Fibroblast of villous mesenchyme (primary cell): ENCODE measurements at regions not wholly inside any gene's neighbourhood (a gene's known extent, or its start where the extent isn't known, plus 50 kb on each side); places are given as distances from the start of the nearest gene placed in this dataset.
A peak's percentile ranks its signal among the peaks of the same experiment; 100 is the strongest.

Experiments
- DNase-seq: peaks from one replicate; pipeline ENCODE4 v3.0.0-alpha.2; 2010; ENCODE audit warnings: low read depth
- H3K4me3 ChIP-seq: 2 replicates; pipeline ENCODE4 v1.5.1; 2011; ENCODE audit warnings: low read depth, mild to moderate bottlenecking, low read length
- CTCF ChIP-seq: IDR thresholded peaks from 2 replicates; pipeline ENCODE4 v1.5.1; 2012; ENCODE audit warnings: low read depth, mild to moderate bottlenecking, low read length; ENCODE audit not compliant: insufficient read depth

GRCh38 chr18:45498287-45498658 lies 117.0 kb upstream of the SLC14A2 start:
- TF ChIP-seq CTCF: no peak
- no peak for DNase-seq

GRCh38 chr18:45503990-45504389 lies 111.3 kb upstream of the SLC14A2 start:
- no peak overlapping the region for H3K4me3 ChIP-seq
- TF ChIP-seq CTCF: no peak
- DNase-seq: peak; percentile 50

More at GRCh38 chr18:45498287-45498658, 117.0 kb upstream of the SLC14A2 start:
- H3K4me3 ChIP-seq: no peak overlapping the region

- no peak overlapping the region for H3K4me3 ChIP-seq
- no peak for TF ChIP-seq CTCF
- peak; percentile 61 for DNase-seq
Observed at GRCh38 chr18:45505497-45506206, 109.6 kb upstream of the SLC14A2 start.

- no peak overlapping the region for H3K4me3 ChIP-seq
- no peak for DNase-seq
- no peak for TF ChIP-seq CTCF
Observed at GRCh38 chr18:45506951-45507350, 108.3 kb upstream of the SLC14A2 start.

- no peak overlapping the region for H3K4me3 ChIP-seq
- DNase-seq: no peak
- TF ChIP-seq CTCF: no peak
Observed at GRCh38 chr18:45509535-45509934, 105.7 kb upstream of the SLC14A2 start.

- no peak overlapping the region for H3K4me3 ChIP-seq
- no peak for DNase-seq
- TF ChIP-seq CTCF: no peak
Observed at GRCh38 chr18:45510656-45511055, 104.6 kb upstream of the SLC14A2 start.
